CD4-positive, alpha-beta T cell treated with Interleukin-17A for 1 hour (primary cell): ENCODE measurements at regions not wholly inside any gene's neighbourhood (a gene's known extent, or its start where the extent isn't known, plus 50 kb on each side); places are given as distances from the start of the nearest gene placed in this dataset.

Experiments
- DNase-seq: peaks from one replicate; pipeline ENCODE4 v3.0.0-alpha.2; 2020

GRCh38 chr21:28444111-28444510, 548.6 kb downstream of the LTN1 start:
- DNase-seq: no peak

GRCh38 chr21:28442624-28443023, 550.1 kb downstream of the LTN1 start:
- no peak for DNase-seq

DNA sequence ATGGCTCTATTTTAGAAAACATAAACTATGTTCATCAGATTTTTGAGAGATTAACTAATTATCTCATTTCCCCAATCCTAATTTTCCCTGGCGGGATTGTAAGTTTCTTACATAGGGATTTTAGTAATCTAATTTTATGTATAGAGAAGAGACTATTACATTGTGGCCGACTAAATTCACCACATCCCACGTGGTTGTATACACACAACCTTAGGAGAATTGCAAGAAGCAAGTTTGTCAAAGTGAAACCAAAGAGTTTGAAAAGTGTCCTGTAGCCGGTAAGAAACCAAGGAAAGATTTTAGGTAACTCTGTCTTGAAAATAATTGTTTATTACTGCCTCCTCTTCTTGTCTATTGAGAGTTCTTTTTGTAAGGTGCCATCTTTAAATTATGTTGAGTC, 550.6 kb downstream of the LTN1 start:
- no peak for DNase-seq

- no peak for DNase-seq
Measured at GRCh38 chr21:28439788-28440187, 552.9 kb downstream of the LTN1 start.

DNA sequence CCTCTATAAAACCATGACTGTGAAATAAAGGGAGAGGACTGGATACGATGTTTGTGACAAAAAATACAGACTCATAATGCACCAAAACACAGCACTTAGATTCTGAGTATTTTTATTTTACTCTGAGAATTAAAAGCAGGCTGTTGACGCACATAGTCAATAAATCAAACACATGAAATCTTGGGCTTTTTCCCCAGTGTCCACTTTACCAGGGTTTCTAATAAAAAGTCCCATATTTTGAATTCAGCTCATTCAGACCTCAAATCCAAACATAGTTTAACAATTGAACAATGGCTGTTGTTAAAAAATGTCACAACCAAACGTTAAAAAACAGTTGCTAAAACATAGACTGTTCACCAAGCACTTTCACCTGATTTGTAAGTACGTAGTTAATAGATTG, 553.4 kb downstream of the LTN1 start:
- DNase-seq: no peak

- DNase-seq: no peak
Measured at GRCh38 chr21:28437061-28437460, 555.6 kb downstream of the LTN1 start.

DNA sequence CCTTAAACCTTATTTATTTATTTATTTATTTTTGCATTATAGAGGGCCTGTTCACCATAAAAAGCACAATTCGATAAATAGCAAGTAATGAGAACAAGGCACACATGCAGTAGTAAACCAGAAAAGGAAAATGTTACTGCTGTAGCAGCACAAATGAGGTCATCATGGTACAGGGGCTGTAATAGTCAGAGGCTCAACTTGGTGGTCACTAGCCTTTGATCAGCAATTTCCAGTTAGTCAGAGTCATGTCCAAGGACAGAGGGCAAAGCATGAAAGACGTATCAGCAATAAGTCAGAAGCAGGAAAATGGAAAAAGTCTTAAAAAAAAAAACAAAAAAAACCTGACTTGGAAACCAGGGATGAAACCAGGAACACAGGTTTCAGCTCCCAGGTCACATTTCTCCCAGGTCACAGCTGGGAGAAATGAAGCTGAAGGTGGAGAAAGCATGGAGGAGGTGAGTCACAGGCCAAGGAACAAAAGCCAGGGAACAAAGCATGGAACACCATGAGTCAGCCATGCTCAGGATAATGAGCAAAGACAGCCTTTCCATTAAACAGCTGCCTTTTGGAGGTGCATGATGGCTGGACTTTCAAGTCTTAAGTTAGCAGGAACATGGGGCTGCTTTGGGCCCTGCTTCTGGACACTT, 556.3 kb downstream of the LTN1 start:
- DNase-seq: no peak

GRCh38 chr21:28431527-28432200, 561.0 kb downstream of the LTN1 start:
- DNase-seq: no peak

DNA sequence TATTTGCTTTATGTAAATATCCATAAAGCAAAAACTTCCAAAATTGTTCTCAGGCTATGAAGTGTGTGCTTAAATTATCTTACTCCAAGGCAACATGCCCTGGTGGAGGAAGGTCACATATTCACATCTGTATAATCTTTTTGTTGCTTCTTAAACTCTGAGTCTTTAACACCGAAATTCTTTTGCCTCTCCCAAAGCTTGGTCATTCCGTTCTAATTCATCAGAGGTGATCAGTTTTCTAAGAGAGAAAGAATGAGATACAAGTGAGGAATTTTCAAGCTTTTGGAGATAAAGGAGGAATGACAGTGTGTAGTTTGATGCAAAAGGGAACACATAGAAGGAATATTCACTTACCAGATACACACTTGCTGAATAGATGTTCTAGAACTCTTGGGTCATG, 561.7 kb downstream of the LTN1 start:
- DNase-seq: no peak

GRCh38 chr21:28429161-28429560, 563.5 kb downstream of the LTN1 start:
- DNase-seq: no peak

GRCh38 chr21:28427394-28428022, 565.2 kb downstream of the LTN1 start:
- DNase-seq: no peak

- no peak for DNase-seq
Measured at GRCh38 chr21:28426545-28426944, 566.1 kb downstream of the LTN1 start.

DNA sequence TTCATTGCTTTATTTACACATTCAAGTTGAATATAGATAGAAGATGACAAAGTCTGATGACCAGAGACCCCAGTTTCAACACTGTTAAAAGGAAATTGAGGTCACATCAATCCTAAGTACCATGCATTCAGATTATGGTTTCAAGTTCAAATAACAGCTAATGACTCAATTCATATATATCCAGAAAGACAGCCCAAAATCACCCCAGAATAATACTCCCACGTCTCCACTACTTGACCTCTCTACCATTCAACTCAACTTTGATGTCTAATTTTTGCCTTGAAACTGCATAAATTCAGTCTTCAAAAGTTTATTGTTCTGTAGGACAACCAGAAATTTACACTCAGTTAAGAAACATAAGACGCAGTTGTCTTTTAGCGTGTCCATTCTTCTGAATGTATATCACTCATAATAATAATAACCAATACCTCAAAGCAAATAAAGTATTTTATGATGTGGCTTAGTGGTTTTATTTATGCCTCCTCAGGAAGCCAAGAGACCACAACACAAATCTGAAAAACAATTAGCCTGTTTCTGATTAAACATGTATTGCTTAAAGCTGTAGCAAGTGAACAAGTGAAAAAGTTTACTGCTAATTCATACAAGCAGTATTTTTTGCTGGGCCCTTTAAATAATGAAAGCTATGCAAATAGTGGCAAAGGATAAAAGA, 569.0 kb downstream of the LTN1 start:
- DNase-seq: no peak

GRCh38 chr21:28421716-28422524, 570.8 kb downstream of the LTN1 start:
- no peak for DNase-seq

DNA sequence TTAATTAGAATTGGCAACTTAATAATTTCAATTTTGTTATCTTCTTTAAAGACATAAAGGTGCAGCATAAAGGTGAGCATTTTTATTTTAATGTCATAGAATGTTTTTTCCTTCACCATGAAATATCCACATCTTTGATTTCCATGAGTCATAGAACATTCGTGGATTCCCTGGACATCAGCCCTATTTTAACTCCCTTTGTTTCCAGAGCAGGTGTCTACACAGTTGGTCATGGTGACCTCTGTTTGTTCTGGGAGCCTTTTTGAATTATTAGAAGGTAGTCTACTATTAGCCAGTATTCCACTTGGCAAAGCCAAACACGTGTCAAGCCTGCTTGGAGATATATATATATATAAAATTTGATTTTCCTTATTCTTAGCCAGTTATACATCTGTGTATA, 572.9 kb downstream of the LTN1 start:
- no peak for DNase-seq

- no peak for DNase-seq
Measured at GRCh38 chr21:28418726-28419514, 573.8 kb downstream of the LTN1 start.

DNA sequence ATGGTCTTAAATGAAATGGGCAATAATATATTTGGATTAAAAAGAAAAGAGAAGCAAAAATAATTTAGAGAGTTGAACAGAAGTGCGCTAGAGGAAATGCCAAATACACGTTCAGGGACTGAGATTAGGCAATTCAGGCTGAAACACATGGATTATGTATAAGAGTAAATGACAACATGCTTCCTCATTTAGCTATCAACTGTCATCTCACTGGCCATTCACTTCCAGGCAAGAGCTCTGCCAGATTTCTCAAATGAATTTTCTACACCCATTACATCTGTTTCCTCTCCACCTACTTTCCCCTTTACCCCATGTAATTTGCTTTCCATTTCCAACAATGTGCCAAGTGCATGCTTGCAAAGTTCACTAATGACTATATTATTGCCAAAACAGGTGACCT, 582.4 kb downstream of the LTN1 start:
- no peak for DNase-seq

GRCh38 chr21:28402616-28402989, 590.1 kb downstream of the LTN1 start:
- no peak for DNase-seq

DNA sequence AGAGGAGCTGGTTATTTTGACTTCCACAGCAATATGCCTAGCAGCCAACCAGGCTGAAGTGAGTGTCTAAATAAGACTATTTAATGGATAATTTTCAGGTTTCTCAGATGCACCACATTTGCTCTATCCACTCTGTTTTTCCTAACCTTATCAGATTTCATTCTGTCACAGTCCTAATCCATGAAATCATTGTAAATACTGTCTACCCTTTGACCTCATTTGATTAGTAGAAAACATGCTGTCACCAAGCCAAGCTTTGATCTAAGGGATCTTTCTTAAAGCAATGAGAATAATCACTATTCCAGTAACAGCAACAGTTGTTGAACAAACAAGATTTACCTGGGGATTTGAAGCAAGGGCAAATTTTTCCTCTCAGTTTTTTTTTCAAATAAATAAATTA, 595.6 kb downstream of the LTN1 start:
- DNase-seq: no peak

DNA sequence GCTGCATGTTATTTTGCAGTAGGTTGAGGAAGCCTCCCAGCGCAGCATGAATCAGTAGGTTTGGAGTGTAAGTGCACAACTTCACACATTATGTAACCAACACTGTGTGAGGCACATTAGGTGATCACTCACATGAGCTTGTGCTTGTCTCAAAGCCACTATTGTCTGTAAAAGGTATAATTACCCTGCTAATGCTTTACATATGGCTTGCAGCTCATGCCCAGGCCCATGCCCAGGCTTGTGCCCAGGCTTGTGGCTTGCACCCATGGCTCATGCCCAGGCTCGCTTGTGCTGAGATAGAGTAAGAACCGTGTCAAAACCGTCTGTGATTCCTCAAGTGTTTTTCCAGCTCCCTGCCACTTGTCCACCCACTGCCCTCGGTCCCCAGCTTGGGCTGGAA, 596.3 kb downstream of the LTN1 start:
- no peak for DNase-seq

- DNase-seq: no peak
Measured at GRCh38 chr21:28393279-28393678, 599.4 kb downstream of the LTN1 start.
